HCT116 (cell line): ENCODE measurements at regions not wholly inside any gene's neighbourhood (a gene's known extent, or its start where the extent isn't known, plus 50 kb on each side); places are given as distances from the start of the nearest gene placed in this dataset.

Experiments
- ATAC-seq: fragments of 200-7000 bp; cut with Tn5 transposase; 2 replicates; pipeline ENCODE4 v1.9.1; 2020; ENCODE audit warnings: mild to moderate bottlenecking, moderate library complexity
- BruUV-seq: library from RNA; stranded (reverse); fragments of 400-500 nt; replicated peaks from 2 replicates; lab custom pipeline; 2021; lab: Mats Ljungman, UMichigan
- CTCF ChIA-PET: fragments of 300-600 bp; sonication (Branson Sonifier 250); formaldehyde crosslinking; loops from one replicate; lab custom pipeline; 2021; ENCODE audit warnings: antibody characterized with exemption; lab: Charles Lee
- POLR2A ChIA-PET: fragments of 300-600, 350-600 bp; sonication (Branson Sonifier 250); formaldehyde crosslinking; loops from one replicate; lab custom pipeline; 2021; ENCODE audit warnings: antibody characterized with exemption; lab: Charles Lee
- RAD21 ChIA-PET, 2 experiments: fragments of 300-600 bp; sonication (Branson Sonifier 250); formaldehyde crosslinking; loops; one replicate each; lab custom pipeline; 2023; ENCODE audit warnings: low total read pairs in 2 of 2; ENCODE audit not compliant: uncharacterized antibody in 2 of 2, unreplicated experiment in 2 of 2, low non-redundant PET in 1 of 2; lab: Charles Lee
- DNase-seq: peaks from one replicate; pipeline ENCODE4 v3.0.0-alpha.2; 2010; ENCODE audit warnings: low read depth, low spot score
- H2AFZ ChIP-seq: fragments of 200-600 bp; shearing (Covaris generic), sonication (generic); 2 replicates; pipeline ENCODE4 v1.6.1; 2017; ENCODE audit warnings: low read depth, mixed run types, mixed read lengths, antibody characterized with exemption, low read length; ENCODE audit not compliant: poor library complexity, severe bottlenecking
- H3K27ac ChIP-seq: 2 replicates; pipeline ENCODE4 v1.5.1; 2012; ENCODE audit warnings: low read depth, low read length
- H3K27me3 ChIP-seq: fragments of 200-600 bp; sonication (generic); 2 replicates; pipeline ENCODE4 v1.6.1; 2016; ENCODE audit warnings: mixed run types, low read length, mixed read lengths; ENCODE audit not compliant: insufficient read depth
- H3K36me3 ChIP-seq, 2 experiments: fragments of 200-500 bp in 1 of 2; fragments of 200-600 bp in 1 of 2; sonication (Bioruptor generic) in 1 of 2; sonication (generic) in 1 of 2; 2 replicates each; pipeline versions ENCODE4 v1.5.1 to v1.6.1; 2014 to 2016; ENCODE audit warnings: low read length in 2 of 2, inconsistent platforms in 1 of 2, mixed read lengths in 1 of 2, mixed run types in 1 of 2; ENCODE audit not compliant: insufficient read depth in 2 of 2, control insufficient read depth in 1 of 2
- H3K4me1 ChIP-seq, 2 experiments: fragments of 200-600 bp in 1 of 2; sonication (generic) in 1 of 2; 2 replicates each; pipeline versions ENCODE4 v1.5.1 to v1.6.1; 2012 to 2017; ENCODE audit warnings: low read length in 2 of 2, inconsistent platforms in 1 of 2, mild to moderate bottlenecking in 1 of 2, mixed read lengths in 1 of 2, mixed run types in 1 of 2, moderate library complexity in 1 of 2; ENCODE audit not compliant: insufficient read depth in 2 of 2, control insufficient read depth in 1 of 2
- H3K4me2 ChIP-seq: fragments of 200-600 bp; sonication (generic); 2 replicates; pipeline ENCODE4 v1.6.1; 2017; ENCODE audit warnings: mixed run types, low read length, mixed read lengths
- H3K4me3 ChIP-seq, 2 experiments: fragments of 200-600 bp in 1 of 2; sonication (generic) in 1 of 2; replicated peaks in 1 of 2; 2 replicates each; pipeline ENCODE4 v1.5.1; 2011 to 2016; ENCODE audit warnings: low read length in 2 of 2, control low read depth in 1 of 2, low read depth in 1 of 2, mild to moderate bottlenecking in 1 of 2, mixed read lengths in 1 of 2, mixed run types in 1 of 2
- H3K79me2 ChIP-seq: fragments of 200-600 bp; sonication (generic); 2 replicates; pipeline ENCODE4 v1.6.1; 2017; ENCODE audit warnings: mild to moderate bottlenecking, mixed run types, low read length, moderate library complexity, mixed read lengths; ENCODE audit not compliant: insufficient read depth
- H3K9ac ChIP-seq: fragments of 200-600 bp; sonication (generic); 2 replicates; pipeline ENCODE4 v1.6.1; 2016; ENCODE audit warnings: low read length, mixed read lengths
- H3K9me2 ChIP-seq: fragments of 200-600 bp; sonication (generic), shearing (Covaris generic); 2 replicates; pipeline ENCODE4 v1.6.1; 2017; ENCODE audit warnings: mixed run types, mild to moderate bottlenecking, moderate library complexity; ENCODE audit not compliant: insufficient read depth
- H3K9me3 ChIP-seq, 2 experiments: fragments of 200-500 bp in 1 of 2; fragments of 200-600 bp in 1 of 2; sonication (Bioruptor generic) in 1 of 2; sonication (generic) in 1 of 2; 2 replicates each; pipeline ENCODE4 v1.6.1; 2014 to 2017; ENCODE audit warnings: low read length in 2 of 2, mixed read lengths in 2 of 2, inconsistent platforms in 1 of 2, low read depth in 1 of 2, mild to moderate bottlenecking in 1 of 2, mixed run types in 1 of 2, moderate library complexity in 1 of 2; ENCODE audit not compliant: control insufficient read depth in 1 of 2, insufficient read depth in 1 of 2
- H4K20me1 ChIP-seq: fragments of 200-600 bp; sonication (generic), shearing (Covaris generic); 2 replicates; pipeline ENCODE4 v1.6.1; 2017; ENCODE audit warnings: mixed run types, mild to moderate bottlenecking, moderate library complexity; ENCODE audit not compliant: insufficient read depth
- ATF3 ChIP-seq: IDR thresholded peaks from 2 replicates; pipeline ENCODE4 v1.6.1; 2012
- CBX3 ChIP-seq: IDR thresholded peaks from 2 replicates; pipeline ENCODE4 v1.6.1; 2012; ENCODE audit warnings: low read depth
- CEBPB ChIP-seq: IDR thresholded peaks from 2 replicates; pipeline ENCODE4 v1.6.1; 2012; ENCODE audit warnings: low read depth
- EGR1 ChIP-seq: IDR thresholded peaks from 2 replicates; pipeline ENCODE4 v1.6.1; 2012; ENCODE audit warnings: low read depth
- EZH2 ChIP-seq: fragments of 200-600 bp; sonication (generic); IDR thresholded peaks from 2 replicates; pipeline ENCODE4 v1.6.1; 2017; ENCODE audit warnings: antibody characterized with exemption, mixed run types
- EZH2phosphoT487 ChIP-seq: fragments of 200-600 bp; IDR thresholded peaks from 2 replicates; pipeline ENCODE4 v1.6.1; 2018; ENCODE audit warnings: antibody characterized with exemption, borderline replicate concordance
- FOSL1 ChIP-seq: IDR thresholded peaks from 2 replicates; pipeline ENCODE4 v1.6.1; 2012; ENCODE audit warnings: low read depth
- POLR2A ChIP-seq: IDR thresholded peaks from 2 replicates; pipeline ENCODE4 v1.7.0; 2011; ENCODE audit warnings: borderline replicate concordance; ENCODE audit not compliant: insufficient read depth, insufficient read length; ENCODE audit errors: extremely low read depth
- POLR2AphosphoS5 ChIP-seq: IDR thresholded peaks from 2 replicates; pipeline ENCODE4 v1.6.1; 2011; ENCODE audit warnings: mild to moderate bottlenecking, low read depth, low read length, moderate library complexity
- RAD21 ChIP-seq: IDR thresholded peaks from 2 replicates; pipeline ENCODE4 v1.6.1; 2012; ENCODE audit warnings: low read depth, mild to moderate bottlenecking
- SIN3A ChIP-seq: IDR thresholded peaks from 2 replicates; pipeline ENCODE4 v1.6.1; 2012; ENCODE audit warnings: low read depth
- TCF7L2 ChIP-seq: IDR thresholded peaks from 2 replicates; pipeline ENCODE4 v1.7.0; 2011; ENCODE audit warnings: borderline replicate concordance, inconsistent platforms; ENCODE audit not compliant: insufficient read depth, insufficient read length; ENCODE audit errors: extremely low read depth
- intact Hi-C: fragments of 100-400 bp; cut with micrococcal nuclease; formaldehyde crosslinking; loops from 2 replicates; pipeline ENCODE4 v1.10.0; 2022
- TF ChIP-seq, protein P1 (sequence below), 3 experiments: fragments of 200-600 bp in 1 of 3; sonication (generic) in 1 of 3; IDR thresholded peaks in 2 of 3; conservative IDR thresholded peaks in 1 of 3; 2 replicates each; pipeline ENCODE4 v1.5.1; 2012 to 2017; ENCODE audit warnings: low read depth in 2 of 3, low read length in 2 of 3, antibody characterized with exemption in 1 of 3, borderline replicate concordance in 1 of 3, control low read depth in 1 of 3, mild to moderate bottlenecking in 1 of 3, mixed read lengths in 1 of 3, mixed run types in 1 of 3, moderate library complexity in 1 of 3; ENCODE audit not compliant: insufficient read depth in 1 of 3
- TF ChIP-seq, protein P2 (sequence below): IDR thresholded peaks from 2 replicates; pipeline ENCODE4 v1.6.1; 2011; ENCODE audit warnings: mild to moderate bottlenecking, low read length, moderate library complexity; ENCODE audit not compliant: insufficient replicate concordance; ENCODE audit errors: extremely low read depth
- TF ChIP-seq, protein P3 (sequence below): IDR thresholded peaks from 2 replicates; pipeline ENCODE4 v1.6.1; 2012; ENCODE audit warnings: low read depth

- H2AFZ ChIP-seq: no peak overlapping the region
- ChIA-PET POLR2A (no interaction called here), RAD21 (no interaction called here), CTCF (interaction anchor here (1.4 kb wide), 1 partner anchor 16 kb away, joined by 3 read pairs; no protein-coding TSS in a partner anchor)
- no TSS peak for BruUV-seq
- no peaks in the 10 kb centered on the region for H3K27me3 ChIP-seq
- H3K9me3 ChIP-seq: no peaks in the 10 kb centered on the region
- intact Hi-C loops: no loop called here
- DNase-seq (no peak), ATAC-seq (no peak)
- no peaks in the 10 kb centered on the region for H3K79me2 ChIP-seq
- peaks cover 8 to 15% of the 10 kb centered on the region in 2 experiments for H3K4me1 ChIP-seq
- no peaks in the 10 kb centered on the region for H3K36me3 ChIP-seq
- H3K9ac ChIP-seq: no peak overlapping the region
- H3K4me3 ChIP-seq: no peak overlapping the region
- no peak overlapping the region for H3K27ac ChIP-seq
- TF ChIP-seq, protein P1, sequence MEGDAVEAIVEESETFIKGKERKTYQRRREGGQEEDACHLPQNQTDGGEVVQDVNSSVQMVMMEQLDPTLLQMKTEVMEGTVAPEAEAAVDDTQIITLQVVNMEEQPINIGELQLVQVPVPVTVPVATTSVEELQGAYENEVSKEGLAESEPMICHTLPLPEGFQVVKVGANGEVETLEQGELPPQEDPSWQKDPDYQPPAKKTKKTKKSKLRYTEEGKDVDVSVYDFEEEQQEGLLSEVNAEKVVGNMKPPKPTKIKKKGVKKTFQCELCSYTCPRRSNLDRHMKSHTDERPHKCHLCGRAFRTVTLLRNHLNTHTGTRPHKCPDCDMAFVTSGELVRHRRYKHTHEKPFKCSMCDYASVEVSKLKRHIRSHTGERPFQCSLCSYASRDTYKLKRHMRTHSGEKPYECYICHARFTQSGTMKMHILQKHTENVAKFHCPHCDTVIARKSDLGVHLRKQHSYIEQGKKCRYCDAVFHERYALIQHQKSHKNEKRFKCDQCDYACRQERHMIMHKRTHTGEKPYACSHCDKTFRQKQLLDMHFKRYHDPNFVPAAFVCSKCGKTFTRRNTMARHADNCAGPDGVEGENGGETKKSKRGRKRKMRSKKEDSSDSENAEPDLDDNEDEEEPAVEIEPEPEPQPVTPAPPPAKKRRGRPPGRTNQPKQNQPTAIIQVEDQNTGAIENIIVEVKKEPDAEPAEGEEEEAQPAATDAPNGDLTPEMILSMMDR (IDR thresholded peaks at IDR 0.05 in 2 of 3, conservative IDR thresholded peaks at IDR 0.05 in 1 of 3; ENCODE audit: borderline replicate concordance in 1 of 3, insufficient read depth in 1 of 3, low read depth in 2 of 3, low read length in 2 of 3): no peak
- TF ChIP-seq CBX3 (no peak), FOSL1 (no peak), RAD21 (no peak), CEBPB (no peak), ATF3 (no peak), EZH2 (no peak), TCF7L2 (no peak), POLR2A (no peak), EZH2phosphoT487 (no peak), SIN3A (no peak), POLR2AphosphoS5 (no peak), EGR1 (no peak)
- TF ChIP-seq, protein P2, sequence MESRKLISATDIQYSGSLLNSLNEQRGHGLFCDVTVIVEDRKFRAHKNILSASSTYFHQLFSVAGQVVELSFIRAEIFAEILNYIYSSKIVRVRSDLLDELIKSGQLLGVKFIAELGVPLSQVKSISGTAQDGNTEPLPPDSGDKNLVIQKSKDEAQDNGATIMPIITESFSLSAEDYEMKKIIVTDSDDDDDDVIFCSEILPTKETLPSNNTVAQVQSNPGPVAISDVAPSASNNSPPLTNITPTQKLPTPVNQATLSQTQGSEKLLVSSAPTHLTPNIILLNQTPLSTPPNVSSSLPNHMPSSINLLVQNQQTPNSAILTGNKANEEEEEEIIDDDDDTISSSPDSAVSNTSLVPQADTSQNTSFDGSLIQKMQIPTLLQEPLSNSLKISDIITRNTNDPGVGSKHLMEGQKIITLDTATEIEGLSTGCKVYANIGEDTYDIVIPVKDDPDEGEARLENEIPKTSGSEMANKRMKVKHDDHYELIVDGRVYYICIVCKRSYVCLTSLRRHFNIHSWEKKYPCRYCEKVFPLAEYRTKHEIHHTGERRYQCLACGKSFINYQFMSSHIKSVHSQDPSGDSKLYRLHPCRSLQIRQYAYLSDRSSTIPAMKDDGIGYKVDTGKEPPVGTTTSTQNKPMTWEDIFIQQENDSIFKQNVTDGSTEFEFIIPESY: no peak
- TF ChIP-seq, protein P3, sequence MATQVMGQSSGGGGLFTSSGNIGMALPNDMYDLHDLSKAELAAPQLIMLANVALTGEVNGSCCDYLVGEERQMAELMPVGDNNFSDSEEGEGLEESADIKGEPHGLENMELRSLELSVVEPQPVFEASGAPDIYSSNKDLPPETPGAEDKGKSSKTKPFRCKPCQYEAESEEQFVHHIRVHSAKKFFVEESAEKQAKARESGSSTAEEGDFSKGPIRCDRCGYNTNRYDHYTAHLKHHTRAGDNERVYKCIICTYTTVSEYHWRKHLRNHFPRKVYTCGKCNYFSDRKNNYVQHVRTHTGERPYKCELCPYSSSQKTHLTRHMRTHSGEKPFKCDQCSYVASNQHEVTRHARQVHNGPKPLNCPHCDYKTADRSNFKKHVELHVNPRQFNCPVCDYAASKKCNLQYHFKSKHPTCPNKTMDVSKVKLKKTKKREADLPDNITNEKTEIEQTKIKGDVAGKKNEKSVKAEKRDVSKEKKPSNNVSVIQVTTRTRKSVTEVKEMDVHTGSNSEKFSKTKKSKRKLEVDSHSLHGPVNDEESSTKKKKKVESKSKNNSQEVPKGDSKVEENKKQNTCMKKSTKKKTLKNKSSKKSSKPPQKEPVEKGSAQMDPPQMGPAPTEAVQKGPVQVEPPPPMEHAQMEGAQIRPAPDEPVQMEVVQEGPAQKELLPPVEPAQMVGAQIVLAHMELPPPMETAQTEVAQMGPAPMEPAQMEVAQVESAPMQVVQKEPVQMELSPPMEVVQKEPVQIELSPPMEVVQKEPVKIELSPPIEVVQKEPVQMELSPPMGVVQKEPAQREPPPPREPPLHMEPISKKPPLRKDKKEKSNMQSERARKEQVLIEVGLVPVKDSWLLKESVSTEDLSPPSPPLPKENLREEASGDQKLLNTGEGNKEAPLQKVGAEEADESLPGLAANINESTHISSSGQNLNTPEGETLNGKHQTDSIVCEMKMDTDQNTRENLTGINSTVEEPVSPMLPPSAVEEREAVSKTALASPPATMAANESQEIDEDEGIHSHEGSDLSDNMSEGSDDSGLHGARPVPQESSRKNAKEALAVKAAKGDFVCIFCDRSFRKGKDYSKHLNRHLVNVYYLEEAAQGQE: no peak
- no peak overlapping the region for H3K4me2 ChIP-seq
- no peaks in the 10 kb centered on the region for H4K20me1 ChIP-seq
- H3K9me2 ChIP-seq: no peaks in the 10 kb centered on the region
Observed at GRCh38 chr2:65656160-65656718, 223.8 kb upstream of the SPRED2 start.
